ENCODE measurements at regions not wholly inside any gene's neighbourhood (a gene's known extent, or its start where the extent isn't known, plus 50 kb on each side); places are given as distances from the start of the nearest gene placed in this dataset.

- peak; percentile 39 for DNase-seq (ENCODE audit: low spot score)
Observed at GRCh38 chr12:91577586-91578539, 395.2 kb upstream of the DCN start.

GRCh38 chr12:91576432-91576831, 393.8 kb upstream of the DCN start:
- DNase-seq (ENCODE audit: low spot score), result no peak

GRCh38 chr12:91575630-91576029, 393.0 kb upstream of the DCN start:
- DNase-seq (ENCODE audit: low spot score), result no peak

- DNase-seq (ENCODE audit: low spot score), result no peak
Observed at GRCh38 chr12:91574975-91575374, 392.4 kb upstream of the DCN start.

- DNase-seq (ENCODE audit: low spot score), result peak; percentile 6
Observed at GRCh38 chr12:91574391-91574790, 391.8 kb upstream of the DCN start.

GRCh38 chr12:91572869-91573268, 390.3 kb upstream of the DCN start:
- DNase-seq (ENCODE audit: low spot score), result no peak

GRCh38 chr12:91567100-91567485, 384.5 kb upstream of the DCN start:
- DNase-seq (ENCODE audit: low spot score), result peak; percentile 4

GRCh38 chr12:91566328-91567099, 383.9 kb upstream of the DCN start:
- no peak for DNase-seq (ENCODE audit: low spot score)

- no peak for DNase-seq (ENCODE audit: low spot score)
Observed at GRCh38 chr12:91565846-91566245, 383.2 kb upstream of the DCN start.

- peak; percentile 10 for DNase-seq (ENCODE audit: low spot score)
Observed at GRCh38 chr12:91565246-91565645, 382.6 kb upstream of the DCN start.

GRCh38 chr12:91563011-91563765, 380.6 kb upstream of the DCN start:
- DNase-seq (ENCODE audit: low spot score), result no peak

- peak; percentile 37 for DNase-seq (ENCODE audit: low spot score)
Observed at GRCh38 chr12:91562476-91562875, 379.9 kb upstream of the DCN start.

- DNase-seq (ENCODE audit: low spot score), result peak; percentile 2
Observed at GRCh38 chr12:91561958-91562325, 379.3 kb upstream of the DCN start.

GRCh38 chr12:91561301-91561957, 378.8 kb upstream of the DCN start:
- DNase-seq (ENCODE audit: low spot score), result no peak

- no peak for DNase-seq (ENCODE audit: low spot score)
Observed at GRCh38 chr12:91556909-91557308, 374.3 kb upstream of the DCN start.

- DNase-seq (ENCODE audit: low spot score), result no peak
Observed at GRCh38 chr12:91555436-91556415, 373.1 kb upstream of the DCN start.

- DNase-seq (ENCODE audit: low spot score), result no peak
Observed at GRCh38 chr12:91551927-91552326, 369.3 kb upstream of the DCN start.

- no peak for DNase-seq (ENCODE audit: low spot score)
Observed at GRCh38 chr12:91551242-91551641, 368.6 kb upstream of the DCN start.

- no peak for DNase-seq (ENCODE audit: low spot score)
Observed at GRCh38 chr12:91542666-91543065, 360.0 kb upstream of the DCN start.

- no peak for DNase-seq (ENCODE audit: low spot score)
Observed at GRCh38 chr12:91542067-91542466, 359.4 kb upstream of the DCN start.

GRCh38 chr12:91538418-91538817, 355.8 kb upstream of the DCN start:
- DNase-seq (ENCODE audit: low spot score), result no peak
